ENCODE measurements at regions not wholly inside any gene's neighbourhood (a gene's known extent, or its start where the extent isn't known, plus 50 kb on each side); places are given as distances from the start of the nearest gene placed in this dataset.
"Not testable (repeated sequence)": the region's sequence is repeated elsewhere in the genome, so short reads cannot be mapped to it uniquely, and the experiment has no call there.

DNA sequence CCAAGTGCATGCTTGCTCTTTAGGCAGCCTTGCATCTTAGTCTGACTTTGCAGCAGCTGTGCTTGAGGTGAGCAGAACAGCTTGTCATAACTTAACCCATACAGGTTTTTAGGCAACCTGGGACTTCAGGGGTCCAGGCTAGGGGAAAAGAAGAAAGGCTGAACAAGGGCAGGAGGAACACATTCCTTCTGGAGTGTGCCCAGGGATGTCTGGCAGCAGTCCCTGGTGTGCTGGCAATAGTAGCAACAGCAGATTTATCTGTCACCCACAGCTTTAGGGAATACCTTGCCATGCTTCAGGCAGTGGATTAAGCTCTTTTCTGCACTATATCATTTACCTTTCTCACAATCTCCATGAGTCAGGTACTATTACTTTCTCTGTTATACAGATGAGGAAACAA lies 513.0 kb downstream of the RAB38 start:
- DNase-seq (ENCODE audit: low spot score) (no peak), ATAC-seq (no peak)

GRCh38 chr11:87660926-87661660 lies 514.1 kb downstream of the RAB38 start:
- DNase-seq (ENCODE audit: low spot score) (no peak), ATAC-seq (no peak)

- no peak for DNase-seq (ENCODE audit: low spot score)
- ATAC-seq = no peak
Observed at GRCh38 chr11:87659807-87660206, 515.4 kb downstream of the RAB38 start.

DNA sequence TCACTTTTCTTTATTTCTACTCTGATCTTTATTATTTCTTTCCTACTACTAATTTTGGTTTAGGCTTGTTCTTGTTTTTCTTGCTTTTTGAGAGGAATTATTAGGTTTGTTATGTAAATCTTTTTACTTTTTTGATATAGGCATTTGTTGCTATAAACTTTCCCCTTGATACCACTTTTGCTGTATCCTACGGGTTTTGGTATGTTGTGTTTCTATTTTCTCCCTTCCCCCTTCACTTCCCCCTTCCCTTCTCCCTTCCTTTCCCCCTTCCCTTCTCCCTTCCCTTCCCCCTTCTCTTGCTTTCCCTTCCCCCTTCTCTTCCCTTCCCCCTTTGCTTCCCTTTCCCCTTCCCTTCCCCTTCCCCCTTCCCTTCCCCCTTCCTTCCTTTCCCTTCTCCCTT lies 529.6 kb downstream of the RAB38 start:
- DNase-seq (ENCODE audit: low spot score) = no peak
- ATAC-seq = no peak

DNA sequence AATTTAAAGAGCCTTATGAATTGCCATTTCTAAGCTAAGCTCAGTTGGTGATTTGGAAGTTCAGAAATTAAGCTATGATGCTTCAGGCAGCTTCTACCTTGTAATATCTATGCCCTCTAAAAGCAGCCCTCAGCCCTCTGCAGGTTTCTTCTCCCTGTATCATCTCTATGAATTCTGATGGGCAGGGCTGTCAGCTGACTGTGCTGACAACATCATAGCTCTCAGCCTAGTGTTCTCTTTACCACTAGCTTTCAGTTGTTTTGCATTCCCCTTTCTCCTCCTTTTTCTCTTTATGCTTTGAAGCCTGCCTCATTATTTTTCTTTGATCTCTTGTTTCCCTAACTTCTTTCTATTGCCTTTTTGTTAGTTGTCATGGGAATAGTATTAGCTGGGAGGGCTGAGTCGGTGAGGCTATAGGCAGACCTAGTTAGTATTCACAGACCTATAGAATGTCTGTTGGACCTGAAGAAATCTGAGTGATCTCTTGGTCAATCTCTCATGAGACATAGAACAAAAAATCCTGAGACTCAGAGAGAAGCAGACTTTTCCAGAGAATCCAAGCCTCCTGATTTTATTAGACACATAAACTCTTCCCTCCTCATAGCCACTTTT lies 535.4 kb downstream of the RAB38 start:
- no peak for ATAC-seq
- no peak for DNase-seq (ENCODE audit: low spot score)

GRCh38 chr11:87635001-87635400 lies 540.2 kb downstream of the RAB38 start:
- no peak for ATAC-seq
- no peak for DNase-seq (ENCODE audit: low spot score)

GRCh38 chr11:87634331-87634730 lies 540.9 kb downstream of the RAB38 start:
- ATAC-seq = no peak
- no peak for DNase-seq (ENCODE audit: low spot score)

GRCh38 chr11:87628957-87629356 lies 546.3 kb downstream of the RAB38 start:
- ATAC-seq (no peak), DNase-seq (ENCODE audit: low spot score) (no peak)

DNA sequence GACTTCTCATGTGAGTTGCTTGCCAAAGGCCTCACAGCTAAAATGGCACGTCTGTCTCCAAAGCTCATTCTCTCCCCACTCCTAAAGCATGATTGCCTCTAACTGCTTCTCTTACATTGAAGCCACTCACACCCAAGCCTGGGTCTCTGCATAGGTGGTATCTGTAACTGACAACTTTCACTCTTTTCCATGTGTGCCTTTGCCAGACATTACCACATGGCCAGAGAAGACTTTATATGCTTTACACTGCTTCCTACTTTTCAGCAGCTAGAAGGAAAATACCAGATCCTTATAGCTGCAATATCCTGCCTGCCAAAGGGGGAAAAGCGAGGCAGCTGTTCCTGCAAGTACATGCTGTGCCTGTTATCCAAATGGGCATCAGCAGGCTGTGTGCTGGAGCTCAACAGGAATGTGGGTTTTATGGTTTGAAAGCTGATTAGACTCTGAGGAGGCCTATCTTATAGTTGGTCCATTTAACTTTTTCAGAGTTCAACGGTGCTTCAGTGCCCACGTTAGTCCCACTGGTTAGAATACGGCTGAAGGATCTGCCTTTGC lies 547.1 kb downstream of the RAB38 start:
- DNase-seq (ENCODE audit: low spot score) (no peak), ATAC-seq (no peak)

GRCh38 chr11:87623531-87624365 lies 551.5 kb downstream of the RAB38 start:
- not testable (repeated sequence) for ATAC-seq; DNase-seq (ENCODE audit: low spot score)

DNA sequence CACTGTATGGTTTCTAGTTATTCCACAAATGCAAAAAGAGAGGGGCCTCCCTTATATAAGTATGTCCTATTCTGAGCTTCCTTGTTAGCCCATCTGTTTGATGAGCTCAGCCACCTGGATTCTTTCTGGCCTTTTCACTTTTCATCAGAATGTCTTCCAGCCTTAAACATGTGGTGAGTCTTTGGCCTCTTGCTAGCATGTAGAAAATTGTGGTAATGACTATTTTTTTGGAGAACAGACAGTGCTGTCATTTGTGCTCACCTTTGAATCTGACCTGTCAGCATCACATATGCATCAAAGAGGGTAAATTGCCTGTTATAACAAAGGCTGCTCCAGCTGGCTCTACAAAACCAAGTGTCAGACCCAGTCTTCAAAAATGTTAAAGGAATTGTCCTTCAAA lies 558.7 kb downstream of the RAB38 start:
- DNase-seq (ENCODE audit: low spot score) (no peak), ATAC-seq (no peak)

DNA sequence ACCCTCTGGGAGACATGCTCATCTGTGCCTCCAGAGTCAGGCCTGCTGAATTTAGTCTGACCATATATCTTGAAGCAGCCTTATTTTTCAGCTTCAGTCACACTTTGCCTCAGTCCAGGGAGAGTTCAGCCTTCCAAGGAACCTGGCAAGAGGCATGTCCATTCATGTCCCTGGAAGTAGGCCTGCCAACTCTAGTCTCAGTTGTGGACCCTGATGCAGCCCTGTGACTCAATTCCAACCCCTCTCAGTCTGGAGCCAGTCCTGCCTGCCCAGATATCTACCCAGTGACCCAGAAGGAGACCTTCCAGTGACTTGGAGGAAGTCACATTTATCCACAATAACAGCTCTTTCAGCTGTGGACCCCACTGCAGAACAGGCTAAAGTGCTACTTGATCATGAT lies 566.6 kb downstream of the TMEM135 start:
- DNase-seq (ENCODE audit: low spot score) (no peak), ATAC-seq (no peak)

DNA sequence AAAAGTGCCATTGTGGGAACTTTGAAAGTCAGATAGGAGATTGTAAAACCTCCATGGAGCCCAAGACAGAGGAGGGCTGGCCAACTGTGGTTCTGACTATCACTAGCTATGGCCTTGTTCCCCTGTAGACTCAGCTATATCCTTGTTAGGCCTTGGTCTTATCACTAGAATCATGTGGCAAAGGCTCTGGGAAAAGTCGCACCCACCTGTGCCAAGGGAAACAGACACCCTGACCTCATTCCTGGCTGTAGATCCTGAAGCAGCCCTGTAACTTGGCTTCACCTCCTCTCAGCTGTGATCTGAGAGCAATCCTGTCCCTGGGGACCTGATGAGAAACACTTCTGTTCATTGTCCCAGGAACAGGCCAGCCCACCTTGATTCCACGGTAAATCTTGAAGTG lies 566.2 kb downstream of the TMEM135 start:
- no peak for ATAC-seq
- no peak for DNase-seq (ENCODE audit: low spot score)

GRCh38 chr11:87602776-87603175 lies 565.0 kb downstream of the TMEM135 start:
- no peak for DNase-seq (ENCODE audit: low spot score)
- ATAC-seq = no peak

DNA sequence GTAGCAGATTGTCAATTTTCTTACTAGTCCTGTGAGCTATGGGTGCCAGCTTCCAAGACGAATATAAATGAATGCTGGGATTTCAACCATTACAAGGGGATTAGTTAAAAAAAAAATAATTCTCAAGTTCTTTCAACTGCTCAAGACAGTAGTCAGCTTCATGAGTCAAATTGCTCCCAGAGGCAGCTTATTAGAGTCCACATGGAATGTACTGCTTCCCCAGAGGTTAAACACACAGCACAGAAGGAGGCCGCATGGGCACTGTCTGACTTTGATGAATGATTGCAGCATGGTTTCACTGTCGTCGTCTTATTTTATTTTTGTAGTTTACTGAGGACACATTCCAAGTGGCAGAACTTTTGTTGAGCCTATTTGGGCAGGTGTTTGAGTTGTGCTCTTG lies 563.2 kb downstream of the TMEM135 start:
- DNase-seq (ENCODE audit: low spot score) = no peak

DNA sequence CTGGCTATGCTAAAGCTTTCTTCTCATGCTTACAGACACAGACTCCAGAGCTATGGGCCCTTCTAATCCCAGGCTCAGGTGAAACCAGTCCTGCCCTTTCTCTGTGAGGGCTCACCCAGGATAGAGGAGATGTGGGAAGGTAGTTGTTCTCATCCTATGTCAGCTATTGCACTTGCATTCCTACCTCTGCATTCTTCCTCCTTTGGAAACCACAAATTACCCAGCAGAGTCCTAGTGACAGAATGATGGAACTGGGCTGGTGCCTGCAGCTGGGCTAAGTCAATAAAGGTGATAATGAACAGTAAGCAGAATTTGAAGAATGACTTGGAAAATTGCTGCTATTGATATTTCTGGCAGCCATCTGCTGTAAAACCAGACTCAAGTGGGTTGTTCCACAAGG lies 560.0 kb downstream of the TMEM135 start:
- no peak for ATAC-seq
- DNase-seq (ENCODE audit: low spot score) = no peak

More for the DNA sequence above, 563.2 kb downstream of the TMEM135 start:
- no peak for ATAC-seq

- ATAC-seq = no peak
- DNase-seq (ENCODE audit: low spot score) = no peak
Observed at GRCh38 chr11:87596176-87596575, 558.4 kb downstream of the TMEM135 start.

- no peak for DNase-seq (ENCODE audit: low spot score)
- no peak for ATAC-seq
Observed at GRCh38 chr11:87589082-87589481, 551.3 kb downstream of the TMEM135 start.

DNA sequence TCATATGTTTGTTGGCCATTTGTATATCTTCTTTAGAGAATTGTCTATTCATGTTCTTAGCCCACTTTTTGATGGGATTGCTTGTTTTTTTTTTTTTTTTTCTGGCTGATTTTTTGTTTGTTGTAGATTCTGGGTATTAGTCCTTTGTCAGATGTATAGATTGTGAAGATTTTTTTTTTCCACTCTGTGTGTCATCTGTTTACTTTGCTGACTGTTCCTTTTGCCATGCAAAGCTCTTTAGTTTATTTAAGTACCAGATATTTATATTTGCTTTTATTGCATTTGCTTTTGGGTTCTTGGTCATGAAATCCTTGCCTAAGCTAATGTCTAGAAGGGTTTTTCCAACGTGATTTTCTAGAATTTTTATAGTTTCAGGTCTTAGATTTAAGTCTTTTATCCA lies 547.9 kb downstream of the TMEM135 start:
- ATAC-seq; DNase-seq (ENCODE audit: low spot score): not testable (repeated sequence)

GRCh38 chr11:87583931-87584330 lies 546.2 kb downstream of the TMEM135 start:
- no peak for DNase-seq (ENCODE audit: low spot score)
- ATAC-seq = no peak

GRCh38 chr11:87575088-87575487 lies 537.4 kb downstream of the TMEM135 start:
- DNase-seq (ENCODE audit: low spot score) (no peak), ATAC-seq (no peak)

- no peak for DNase-seq (ENCODE audit: low spot score)
- ATAC-seq = no peak
Observed at GRCh38 chr11:87574193-87574592, 536.5 kb downstream of the TMEM135 start.
